Neural progenitor cell (in vitro differentiated cells): ENCODE measurements at regions not wholly inside any gene's neighbourhood (a gene's known extent, or its start where the extent isn't known, plus 50 kb on each side); places are given as distances from the start of the nearest gene placed in this dataset.

Source experiments
- DNase-seq: peaks from one replicate; pipeline ENCODE4 v3.0.0-alpha.2; 2016; ENCODE audit warnings: low spot score
- H2AFZ ChIP-seq: fragments of 200-600 bp; sonication (generic); replicated peaks from 2 replicates; pipeline ENCODE4 v1.6.1; 2016; ENCODE audit warnings: antibody characterized with exemption
- H3F3A ChIP-seq: fragments of 200-600 bp; sonication (generic); 2 replicates; pipeline ENCODE4 v1.6.1; 2016; ENCODE audit warnings: antibody characterized with exemption, low read depth
- H3K27ac ChIP-seq: fragments of 200-600 bp; sonication (generic); 2 replicates; pipeline ENCODE4 v1.5.1; 2016; ENCODE audit warnings: mild to moderate bottlenecking
- H3K27me3 ChIP-seq: fragments of 200-600 bp; sonication (generic); 2 replicates; pipeline ENCODE4 v1.6.1; 2016; ENCODE audit warnings: mild to moderate bottlenecking, moderate library complexity
- H3K36me3 ChIP-seq: fragments of 200-600 bp; sonication (generic); 2 replicates; pipeline ENCODE4 v1.5.1; 2016
- H3K4me1 ChIP-seq: fragments of 200-600 bp; sonication (generic); 2 replicates; pipeline ENCODE4 v1.6.1; 2016; ENCODE audit warnings: mixed run types
- H3K4me2 ChIP-seq: fragments of 200-600 bp; sonication (generic); 2 replicates; pipeline ENCODE4 v1.6.1; 2016
- H3K4me3 ChIP-seq: fragments of 200-600 bp; sonication (generic); 2 replicates; pipeline ENCODE4 v1.5.1; 2016
- H3K79me2 ChIP-seq: fragments of 200-600 bp; sonication (generic); 2 replicates; pipeline ENCODE4 v1.6.1; 2016; ENCODE audit warnings: low read depth
- H3K9ac ChIP-seq: fragments of 200-600 bp; sonication (generic); 2 replicates; pipeline ENCODE4 v1.6.1; 2016
- H3K9me3 ChIP-seq: fragments of 200-600 bp; sonication (generic); 2 replicates; pipeline ENCODE4 v1.5.1; 2016; ENCODE audit warnings: low read depth
- H4K20me1 ChIP-seq: fragments of 200-600 bp; sonication (generic); 2 replicates; pipeline ENCODE4 v1.6.1; 2016; ENCODE audit warnings: low read depth
- H3K27ac Mint-ChIP-seq: 3 replicates; pipeline ENCODE4 v1.8.0; 2021; ENCODE audit warnings: mixed read lengths
- H3K27me3 Mint-ChIP-seq: 2 replicates; pipeline ENCODE4 v1.8.0; 2022; ENCODE audit warnings: low read depth, mild to moderate bottlenecking, inconsistent platforms, moderate library complexity, mixed read lengths; ENCODE audit not compliant: insufficient read depth
- H3K36me3 Mint-ChIP-seq: 3 replicates; pipeline ENCODE4 v1.8.0; 2021; ENCODE audit warnings: mixed read lengths
- H3K4me1 Mint-ChIP-seq: 3 replicates; pipeline ENCODE4 v1.8.0; 2021; ENCODE audit warnings: mixed read lengths
- H3K4me3 Mint-ChIP-seq: 3 replicates; pipeline ENCODE4 v1.8.0; 2021; ENCODE audit warnings: mild to moderate bottlenecking, moderate library complexity, mixed read lengths
- H3K9me3 Mint-ChIP-seq: 3 replicates; pipeline ENCODE4 v1.8.0; 2020; ENCODE audit warnings: mixed read lengths
- CTCF ChIP-seq: fragments of 200-600 bp; sonication (generic); IDR thresholded peaks from 2 replicates; pipeline ENCODE4 v1.5.1; 2017; ENCODE audit warnings: antibody characterized with exemption, mild to moderate bottlenecking
- EZH2 ChIP-seq: fragments of 200-600 bp; sonication (generic); IDR thresholded peaks from 2 replicates; pipeline ENCODE4 v1.6.1; 2017; ENCODE audit warnings: antibody characterized with exemption, mild to moderate bottlenecking, moderate library complexity
- EZH2phosphoT487 ChIP-seq: fragments of 200-600 bp; sonication (generic); IDR thresholded peaks from 2 replicates; pipeline ENCODE4 v1.6.1; 2017; ENCODE audit warnings: antibody characterized with exemption

- no peaks in the 10 kb centered on the region for H3K36me3 ChIP-seq
- no peak overlapping the region for H3K27ac Mint-ChIP-seq
These were observed 257.9 kb upstream of the NREP start for GRCh38 chr5:112014783-112015395.

DNA sequence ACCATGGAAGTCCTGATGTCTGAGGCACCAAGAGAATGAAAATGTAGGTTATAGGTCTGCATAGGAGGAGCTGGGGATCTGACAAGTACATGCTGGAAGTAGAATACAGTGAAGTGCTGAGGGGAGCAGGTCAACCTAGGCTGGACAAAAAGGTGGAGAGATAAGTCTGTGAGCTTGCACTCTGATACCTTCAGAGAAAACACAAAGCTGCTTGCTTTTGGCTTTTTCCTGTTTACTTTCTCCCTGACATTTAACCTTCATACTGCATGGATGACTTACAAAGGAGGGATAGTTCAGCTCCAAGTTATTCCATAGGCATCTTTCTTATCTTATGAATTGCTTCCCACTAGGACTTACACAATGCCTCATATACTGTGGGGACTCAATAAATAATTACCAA is 256.7 kb upstream of the NREP start:
- H3K4me2 ChIP-seq = no peak overlapping the region
- no peaks in the 10 kb centered on the region for H3K79me2 ChIP-seq
- H3K27ac ChIP-seq = no peak overlapping the region
- no peaks in the 10 kb centered on the region for H4K20me1 ChIP-seq
- H3K27me3 ChIP-seq = no peaks in the 10 kb centered on the region
- peaks cover 6% of the 10 kb centered on the region for H3K4me1 Mint-ChIP-seq
- no peak overlapping the region for H3K4me3 Mint-ChIP-seq
- H3K36me3 Mint-ChIP-seq = no peaks in the 10 kb centered on the region
- no peak for TF ChIP-seq EZH2phosphoT487
- TF ChIP-seq CTCF = no peak
- no peak for TF ChIP-seq EZH2
- no peak overlapping the region for H3K4me3 ChIP-seq
- H3K9me3 Mint-ChIP-seq = no peaks in the 10 kb centered on the region
- H3K27me3 Mint-ChIP-seq = no peaks in the 10 kb centered on the region
- no peaks in the 10 kb centered on the region for H3K36me3 ChIP-seq
- H2AFZ ChIP-seq = no peak overlapping the region
- peaks cover 8% of the 10 kb centered on the region for H3K4me1 ChIP-seq
- no peak overlapping the region for H3K9ac ChIP-seq
- no peaks in the 10 kb centered on the region for H3K9me3 ChIP-seq
- no peak for DNase-seq
- H3K27ac Mint-ChIP-seq = no peak overlapping the region
- H3F3A ChIP-seq = no peaks in the 10 kb centered on the region

More at GRCh38 chr5:112014783-112015395, 257.9 kb upstream of the NREP start:
- Histone ChIP-seq H3K4me2 (no peak overlapping the region), H3K27ac (no peak overlapping the region), H3K4me3 (no peak overlapping the region), H3K4me1 (peaks cover 8% of the 10 kb centered on the region), H4K20me1 (no peaks in the 10 kb centered on the region), H3K9me3 (no peaks in the 10 kb centered on the region), H2AFZ (no peak overlapping the region), H3K9ac (no peak overlapping the region), H3K79me2 (no peaks in the 10 kb centered on the region), H3K27me3 (no peaks in the 10 kb centered on the region), H3F3A (no peaks in the 10 kb centered on the region)
- DNase-seq = no peak
- H3K36me3 Mint-ChIP-seq = no peaks in the 10 kb centered on the region
- no peak for TF ChIP-seq CTCF
- no peak for TF ChIP-seq EZH2
- TF ChIP-seq EZH2phosphoT487 = no peak
- no peak overlapping the region for H3K4me3 Mint-ChIP-seq
- H3K4me1 Mint-ChIP-seq = peaks cover 8% of the 10 kb centered on the region
- H3K27me3 Mint-ChIP-seq = no peaks in the 10 kb centered on the region
- H3K9me3 Mint-ChIP-seq = no peaks in the 10 kb centered on the region

- Histone ChIP-seq H3K9ac (no peak overlapping the region), H3F3A (no peaks in the 10 kb centered on the region), H3K36me3 (no peaks in the 10 kb centered on the region), H3K9me3 (no peaks in the 10 kb centered on the region), H2AFZ (no peak overlapping the region), H3K4me1 (peaks cover 8% of the 10 kb centered on the region), H3K27me3 (no peaks in the 10 kb centered on the region), H3K79me2 (no peaks in the 10 kb centered on the region), H4K20me1 (no peaks in the 10 kb centered on the region), H3K4me3 (no peak overlapping the region), H3K4me2 (no peak overlapping the region), H3K27ac (no peak overlapping the region)
- Mint-ChIP-seq H3K4me3 (no peak overlapping the region), H3K4me1 (peaks cover 6% of the 10 kb centered on the region), H3K27ac (no peak overlapping the region), H3K9me3 (no peaks in the 10 kb centered on the region), H3K27me3 (no peaks in the 10 kb centered on the region), H3K36me3 (no peaks in the 10 kb centered on the region)
- TF ChIP-seq CTCF (no peak), EZH2 (no peak), EZH2phosphoT487 (no peak)
- no peak for DNase-seq
These were observed 255.1 kb upstream of the NREP start for GRCh38 chr5:112012104-112012503.
